ENCODE measurements at regions not wholly inside any gene's neighbourhood (a gene's known extent, or its start where the extent isn't known, plus 50 kb on each side); places are given as distances from the start of the nearest gene placed in this dataset.

- Histone ChIP-seq H3K27ac (ENCODE audit: low read depth, low read length) (no peak overlapping the region), H2BK20ac (ENCODE audit: low read length) (no peak overlapping the region), H3K14ac (ENCODE audit: insufficient read length) (no peak overlapping the region), H3K27me3 (replicated peaks in 1 of 4; ENCODE audit: control insufficient read depth in 3 of 4, extremely low read depth in 1 of 4, insufficient read depth in 3 of 4, low read length in 3 of 4) (no peaks in the 10 kb centered on the region), H3K18ac (ENCODE audit: extremely low read depth, low read length) (no peak overlapping the region), H3K56ac (replicated peaks; ENCODE audit: insufficient read length, low read depth, low read length) (no peak overlapping the region), H2AFZ (ENCODE audit: low read length) (no peak overlapping the region), H3K4me3 (ENCODE audit: extremely low read depth in 1 of 4, insufficient read depth in 2 of 4, low read depth in 3 of 4, low read length in 4 of 4) (no peak overlapping the region), H4K8ac (ENCODE audit: extremely low read depth, insufficient read depth, low read length) (no peak overlapping the region), H3K23me2 (ENCODE audit: low read depth, low read length) (no peaks in the 10 kb centered on the region), H3K4ac (replicated peaks; ENCODE audit: insufficient read length, low read depth, low read length) (no peak overlapping the region), H3K9ac (replicated peaks in 1 of 4; ENCODE audit: extremely low read depth in 1 of 4, low read depth in 3 of 4, low read length in 3 of 4) (no peak overlapping the region), H3K23ac (ENCODE audit: insufficient read length) (no peak overlapping the region), H3K9me3 (ENCODE audit: insufficient read depth in 2 of 2, low read depth in 1 of 2, low read length in 1 of 2) (no peaks in the 10 kb centered on the region), H3K4me1 (replicated peaks in 1 of 4; ENCODE audit: control insufficient read depth in 3 of 4, insufficient read depth in 4 of 4, low read length in 3 of 4) (no peaks in the 10 kb centered on the region), H4K5ac (ENCODE audit: insufficient read length, low read depth, low read length) (no peak overlapping the region), H2BK12ac (ENCODE audit: low read depth, low read length) (no peak overlapping the region), H3K4me2 (ENCODE audit: insufficient read depth in 1 of 2, low read depth in 2 of 2, low read length in 2 of 2) (no peak overlapping the region), H4K20me1 (replicated peaks in 1 of 2; ENCODE audit: control insufficient read depth in 1 of 2, insufficient read depth in 2 of 2, low read length in 2 of 2) (no peaks in the 10 kb centered on the region), H2BK15ac (ENCODE audit: low read length) (no peak overlapping the region), H3K36me3 (ENCODE audit: control insufficient read depth in 2 of 4, insufficient read depth in 4 of 4, low read length in 3 of 4) (no peaks in the 10 kb centered on the region), H3K79me1 (ENCODE audit: low read depth, low read length) (no peaks in the 10 kb centered on the region), H4K91ac (replicated peaks; ENCODE audit: insufficient read length, low read length) (no peak overlapping the region), H2AK5ac (ENCODE audit: low read depth, low read length) (no peak overlapping the region), H2BK5ac (ENCODE audit: low read depth, low read length) (no peak overlapping the region), H3K79me2 (ENCODE audit: control insufficient read depth in 1 of 2, insufficient read depth in 2 of 2, low read length in 2 of 2) (no peaks in the 10 kb centered on the region), H2BK120ac (replicated peaks; ENCODE audit: low read depth, low read length) (no peak overlapping the region)
- POLR2A ChIA-PET (ENCODE audit: partially characterized antibody): no interaction called here
- DNase-seq (ENCODE audit: low read depth in 1 of 2, low spot score in 2 of 2) (no peak), FAIRE-seq (no peak)
- CTCF ChIA-PET (ENCODE audit: partially characterized antibody): no interaction called here
- TF ChIP-seq MAX (IDR thresholded peaks at IDR 0.05) (no peak), SRF (IDR thresholded peaks at IDR 0.05; ENCODE audit: low read depth, low read length) (no peak), SUZ12 (IDR thresholded peaks at IDR 0.05; ENCODE audit: low read length) (no peak), KDM5A (IDR thresholded peaks at IDR 0.05; ENCODE audit: low read length) (no peak), ATF2 (IDR thresholded peaks at IDR 0.05; ENCODE audit: low read length) (no peak), KDM4A (IDR thresholded peaks at IDR 0.05; ENCODE audit: low read depth, low read length, severe bottlenecking) (no peak)
Observed at GRCh38 chr4:29718136-29718535, 1002.0 kb upstream of the PCDH7 start.
